GM23248 (cell line): ENCODE measurements at regions not wholly inside any gene's neighbourhood (a gene's known extent, or its start where the extent isn't known, plus 50 kb on each side); places are given as distances from the start of the nearest gene placed in this dataset.

Experiments used
- EZH2 ChIP-seq: fragments of 200-600 bp; sonication (generic); IDR thresholded peaks from 2 replicates; pipeline ENCODE4 v1.6.1; 2018; ENCODE audit warnings: antibody characterized with exemption, mild to moderate bottlenecking; ENCODE audit not compliant: insufficient read depth, poor library complexity, severe bottlenecking
- EZH2phosphoT487 ChIP-seq: fragments of 200-600 bp; sonication (generic); IDR thresholded peaks from 2 replicates; pipeline ENCODE4 v1.6.1; 2018; ENCODE audit warnings: antibody characterized with exemption, moderate library complexity, mild to moderate bottlenecking, low read depth; ENCODE audit not compliant: insufficient read depth

DNA sequence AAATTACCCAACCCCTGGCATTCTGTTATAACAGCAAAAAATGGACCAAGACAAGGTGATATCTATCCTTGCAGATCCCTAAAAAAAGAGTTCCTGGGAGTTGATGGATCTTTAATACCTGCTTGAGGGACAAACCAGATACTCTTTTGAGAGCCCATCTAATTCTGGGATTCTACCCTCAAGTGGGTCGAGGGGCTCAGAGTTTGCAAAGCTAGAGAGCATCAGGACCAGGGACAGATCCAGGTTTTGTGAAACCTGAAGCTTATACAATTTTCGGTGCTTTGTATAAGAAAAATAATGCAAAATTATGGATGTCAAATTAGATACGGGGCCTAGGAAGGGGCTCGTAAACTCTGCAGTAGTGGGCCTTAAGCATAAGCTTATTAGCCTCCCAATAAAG, 130.5 kb upstream of the CRHR1 start:
- TF ChIP-seq EZH2, result no peak
- TF ChIP-seq EZH2phosphoT487, result no peak
